ENCODE measurements at regions not wholly inside any gene's neighbourhood (a gene's known extent, or its start where the extent isn't known, plus 50 kb on each side); places are given as distances from the start of the nearest gene placed in this dataset.

GRCh38 chr5:10123254-10123989 is 126.3 kb downstream of the ATPSCKMT start:
- TF ChIP-seq EZH2phosphoT487 (IDR thresholded peaks at IDR 0.05; ENCODE audit: low read depth, severe bottlenecking, unreplicated experiment) = no peak
- TF ChIP-seq CTCF (IDR thresholded peaks at IDR 0.05; ENCODE audit: poor library complexity) = no peak

Measured in hepatocyte (in vitro differentiated cells).